ENCODE measurements at regions not wholly inside any gene's neighbourhood (a gene's known extent, or its start where the extent isn't known, plus 50 kb on each side); places are given as distances from the start of the nearest gene placed in this dataset.

DNA sequence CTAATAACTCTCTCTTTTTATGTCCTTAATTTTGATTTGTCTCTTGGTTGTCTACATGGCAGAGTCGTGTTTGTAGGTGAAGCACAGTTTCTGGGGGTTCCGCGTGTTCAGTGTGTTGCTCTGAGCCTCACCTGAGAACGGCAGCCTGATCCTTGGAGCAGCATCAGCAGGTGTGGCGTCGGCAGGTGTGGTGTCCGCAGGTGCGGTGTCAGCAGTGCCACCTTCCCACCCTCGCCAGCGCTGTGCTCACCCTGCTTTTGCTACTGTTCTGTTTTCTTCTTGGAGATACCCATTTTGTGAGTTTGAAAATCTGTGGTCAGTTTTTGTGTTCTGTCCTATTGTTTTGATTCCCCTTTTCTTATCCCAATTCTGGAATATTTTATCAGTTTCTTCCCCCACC is 406.6 kb downstream of the GLRX3 start:
- H3K27me3 ChIP-seq (ENCODE audit: low read depth, low read length) = no peaks in the 10 kb centered on the region
- H3K79me2 ChIP-seq (ENCODE audit: low read length) = no peaks in the 10 kb centered on the region
- no peak overlapping the region for H2AFZ ChIP-seq (ENCODE audit: low read depth, low read length)
- no peak overlapping the region for H3K9ac ChIP-seq (ENCODE audit: low read length)
- no peaks in the 10 kb centered on the region for H4K20me1 ChIP-seq (ENCODE audit: insufficient read depth, low read length)
- H3K27ac ChIP-seq (ENCODE audit: low read length) = no peak overlapping the region
- no peak for TF ChIP-seq EZH2phosphoT487 (IDR thresholded peaks at IDR 0.05; ENCODE audit: low read depth)
- TF ChIP-seq, protein P1, sequence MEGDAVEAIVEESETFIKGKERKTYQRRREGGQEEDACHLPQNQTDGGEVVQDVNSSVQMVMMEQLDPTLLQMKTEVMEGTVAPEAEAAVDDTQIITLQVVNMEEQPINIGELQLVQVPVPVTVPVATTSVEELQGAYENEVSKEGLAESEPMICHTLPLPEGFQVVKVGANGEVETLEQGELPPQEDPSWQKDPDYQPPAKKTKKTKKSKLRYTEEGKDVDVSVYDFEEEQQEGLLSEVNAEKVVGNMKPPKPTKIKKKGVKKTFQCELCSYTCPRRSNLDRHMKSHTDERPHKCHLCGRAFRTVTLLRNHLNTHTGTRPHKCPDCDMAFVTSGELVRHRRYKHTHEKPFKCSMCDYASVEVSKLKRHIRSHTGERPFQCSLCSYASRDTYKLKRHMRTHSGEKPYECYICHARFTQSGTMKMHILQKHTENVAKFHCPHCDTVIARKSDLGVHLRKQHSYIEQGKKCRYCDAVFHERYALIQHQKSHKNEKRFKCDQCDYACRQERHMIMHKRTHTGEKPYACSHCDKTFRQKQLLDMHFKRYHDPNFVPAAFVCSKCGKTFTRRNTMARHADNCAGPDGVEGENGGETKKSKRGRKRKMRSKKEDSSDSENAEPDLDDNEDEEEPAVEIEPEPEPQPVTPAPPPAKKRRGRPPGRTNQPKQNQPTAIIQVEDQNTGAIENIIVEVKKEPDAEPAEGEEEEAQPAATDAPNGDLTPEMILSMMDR (IDR thresholded peaks at IDR 0.05; ENCODE audit: low read depth, low read length) = no peak
- H3K9me3 ChIP-seq (ENCODE audit: insufficient read depth, low read length) = no peaks in the 10 kb centered on the region
- no peak overlapping the region for H3K4me2 ChIP-seq (ENCODE audit: low read length)
- no peaks in the 10 kb centered on the region for H3K4me1 ChIP-seq (ENCODE audit: low read length)
- no peaks in the 10 kb centered on the region for H3K36me3 ChIP-seq (replicated peaks; ENCODE audit: low read depth, low read length)
- H3K4me3 ChIP-seq (ENCODE audit: low read length) = no peak overlapping the region

DNA sequence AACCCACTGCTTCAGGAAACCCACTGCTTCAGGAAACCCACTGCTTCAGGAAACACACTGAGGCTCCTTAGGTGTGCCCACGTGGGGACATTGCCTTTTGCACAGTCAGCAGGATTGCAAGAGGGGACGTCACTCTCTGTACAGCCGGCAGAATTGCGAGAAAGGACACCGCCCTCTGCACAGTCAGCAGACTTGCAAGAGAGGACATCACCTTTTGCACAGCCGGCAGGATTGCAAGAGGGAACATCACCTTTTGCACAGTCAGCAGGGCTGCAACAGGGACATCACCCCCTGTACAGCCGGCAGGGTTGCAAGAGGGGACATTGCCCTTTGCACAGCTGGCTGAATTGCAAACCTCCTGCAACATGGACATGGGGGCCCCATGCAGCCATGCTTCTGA is 407.6 kb downstream of the GLRX3 start:
- no peak for TF ChIP-seq EZH2phosphoT487 (IDR thresholded peaks at IDR 0.05; ENCODE audit: low read depth)
- TF ChIP-seq, protein P1 (IDR thresholded peaks at IDR 0.05; ENCODE audit: low read depth, low read length) = no peak

DNA sequence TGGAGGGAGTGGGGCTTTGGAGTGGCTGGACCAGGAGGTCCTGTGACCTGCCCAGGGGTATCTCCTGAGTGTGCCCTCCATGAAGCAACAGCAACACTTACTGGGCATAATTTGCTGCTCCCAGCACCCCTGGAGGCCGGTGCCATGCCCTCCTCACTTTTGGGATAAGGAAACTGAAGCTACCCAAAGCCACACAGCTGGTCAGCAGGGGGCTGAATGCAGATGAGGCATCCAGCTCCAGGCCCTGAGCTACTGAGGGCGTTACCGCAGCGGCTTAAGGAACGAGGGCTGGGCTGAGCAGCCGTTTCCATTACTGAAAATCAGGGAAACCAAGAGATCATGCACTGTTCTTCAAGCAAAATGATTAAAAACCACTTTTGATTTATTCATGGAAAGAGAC is 408.9 kb downstream of the GLRX3 start:
- no peak overlapping the region for H3K4me3 ChIP-seq (ENCODE audit: low read length)
- no peak overlapping the region for H3K27ac ChIP-seq (ENCODE audit: low read length)
- H3K4me1 ChIP-seq (ENCODE audit: low read length) = no peaks in the 10 kb centered on the region
- no peaks in the 10 kb centered on the region for H4K20me1 ChIP-seq (ENCODE audit: insufficient read depth, low read length)
- H3K9me3 ChIP-seq (ENCODE audit: insufficient read depth, low read length) = no peaks in the 10 kb centered on the region
- TF ChIP-seq, protein P1 (IDR thresholded peaks at IDR 0.05; ENCODE audit: low read depth, low read length) = no peak
- no peak for TF ChIP-seq EZH2phosphoT487 (IDR thresholded peaks at IDR 0.05; ENCODE audit: low read depth)
- no peak overlapping the region for H3K4me2 ChIP-seq (ENCODE audit: low read length)
- no peaks in the 10 kb centered on the region for H3K79me2 ChIP-seq (ENCODE audit: low read length)
- H2AFZ ChIP-seq (ENCODE audit: low read depth, low read length) = no peak overlapping the region
- no peaks in the 10 kb centered on the region for H3K36me3 ChIP-seq (replicated peaks; ENCODE audit: low read depth, low read length)
- no peak overlapping the region for H3K9ac ChIP-seq (ENCODE audit: low read length)
- H3K27me3 ChIP-seq (ENCODE audit: low read depth, low read length) = no peaks in the 10 kb centered on the region

More for the DNA sequence above, 407.6 kb downstream of the GLRX3 start:
- no peak overlapping the region for H3K27ac ChIP-seq (ENCODE audit: low read length)
- H2AFZ ChIP-seq (ENCODE audit: low read depth, low read length) = no peak overlapping the region
- H3K27me3 ChIP-seq (ENCODE audit: low read depth, low read length) = no peaks in the 10 kb centered on the region
- no peak overlapping the region for H3K4me2 ChIP-seq (ENCODE audit: low read length)
- H3K4me1 ChIP-seq (ENCODE audit: low read length) = no peaks in the 10 kb centered on the region
- no peak overlapping the region for H3K4me3 ChIP-seq (ENCODE audit: low read length)
- no peak overlapping the region for H3K9ac ChIP-seq (ENCODE audit: low read length)
- no peaks in the 10 kb centered on the region for H3K36me3 ChIP-seq (replicated peaks; ENCODE audit: low read depth, low read length)
- H3K79me2 ChIP-seq (ENCODE audit: low read length) = no peaks in the 10 kb centered on the region
- no peaks in the 10 kb centered on the region for H3K9me3 ChIP-seq (ENCODE audit: insufficient read depth, low read length)
- H4K20me1 ChIP-seq (ENCODE audit: insufficient read depth, low read length) = no peaks in the 10 kb centered on the region

DNA sequence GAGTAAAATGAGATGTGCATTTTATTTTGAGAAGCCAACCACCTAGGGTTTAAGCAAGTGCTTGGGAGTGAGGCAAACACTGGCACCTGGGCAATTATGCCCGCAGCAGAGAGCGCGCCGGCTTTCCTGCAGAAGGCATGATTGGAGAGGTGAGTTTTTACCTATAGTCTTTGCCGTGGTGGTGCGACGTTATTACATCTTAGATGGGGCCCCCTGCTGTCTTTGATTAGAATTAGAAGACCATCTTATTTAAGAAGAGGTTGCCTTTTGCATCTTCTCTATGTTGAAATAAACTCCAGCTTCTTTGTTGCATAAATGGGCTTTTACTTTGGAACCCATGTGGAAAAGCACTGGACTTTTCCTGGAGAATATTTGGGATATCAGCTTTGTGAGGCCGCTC is 409.5 kb downstream of the GLRX3 start:
- no peak overlapping the region for H2AFZ ChIP-seq (ENCODE audit: low read depth, low read length)
- H3K4me1 ChIP-seq (ENCODE audit: low read length) = no peaks in the 10 kb centered on the region
- H3K9me3 ChIP-seq (ENCODE audit: insufficient read depth, low read length) = no peaks in the 10 kb centered on the region
- TF ChIP-seq EZH2phosphoT487 (IDR thresholded peaks at IDR 0.05; ENCODE audit: low read depth) = no peak
- TF ChIP-seq, protein P1 (IDR thresholded peaks at IDR 0.05; ENCODE audit: low read depth, low read length) = no peak
- H3K9ac ChIP-seq (ENCODE audit: low read length) = no peak overlapping the region
- H4K20me1 ChIP-seq (ENCODE audit: insufficient read depth, low read length) = no peaks in the 10 kb centered on the region
- no peak overlapping the region for H3K4me3 ChIP-seq (ENCODE audit: low read length)
- H3K27ac ChIP-seq (ENCODE audit: low read length) = no peak overlapping the region
- no peak overlapping the region for H3K4me2 ChIP-seq (ENCODE audit: low read length)
- H3K36me3 ChIP-seq (replicated peaks; ENCODE audit: low read depth, low read length) = no peaks in the 10 kb centered on the region
- H3K27me3 ChIP-seq (ENCODE audit: low read depth, low read length) = no peaks in the 10 kb centered on the region
- no peaks in the 10 kb centered on the region for H3K79me2 ChIP-seq (ENCODE audit: low read length)

Data from OCI-LY3 (cell line).